ENCODE measurements at regions not wholly inside any gene's neighbourhood (a gene's known extent, or its start where the extent isn't known, plus 50 kb on each side); places are given as distances from the start of the nearest gene placed in this dataset.

DNA sequence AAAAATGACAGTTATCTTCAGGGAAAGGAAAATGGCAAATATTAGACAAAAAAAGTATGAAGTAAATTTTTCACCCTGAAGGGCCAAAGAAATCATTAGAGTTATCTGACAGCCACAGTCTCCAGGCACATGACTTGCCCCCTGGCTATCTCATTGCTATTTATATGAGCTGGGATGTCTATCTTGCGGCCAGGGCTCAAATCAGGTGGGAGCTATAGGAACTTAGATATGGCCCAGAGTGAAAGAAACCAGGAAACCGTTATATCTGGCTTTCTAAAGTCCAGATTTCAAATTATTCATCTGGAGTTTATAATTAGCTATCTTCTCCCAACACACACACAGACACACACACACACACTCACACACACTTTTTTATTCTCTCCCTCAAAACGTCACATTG is 135.3 kb upstream of the EEF1E1 start:
- TF ChIP-seq, protein P1, sequence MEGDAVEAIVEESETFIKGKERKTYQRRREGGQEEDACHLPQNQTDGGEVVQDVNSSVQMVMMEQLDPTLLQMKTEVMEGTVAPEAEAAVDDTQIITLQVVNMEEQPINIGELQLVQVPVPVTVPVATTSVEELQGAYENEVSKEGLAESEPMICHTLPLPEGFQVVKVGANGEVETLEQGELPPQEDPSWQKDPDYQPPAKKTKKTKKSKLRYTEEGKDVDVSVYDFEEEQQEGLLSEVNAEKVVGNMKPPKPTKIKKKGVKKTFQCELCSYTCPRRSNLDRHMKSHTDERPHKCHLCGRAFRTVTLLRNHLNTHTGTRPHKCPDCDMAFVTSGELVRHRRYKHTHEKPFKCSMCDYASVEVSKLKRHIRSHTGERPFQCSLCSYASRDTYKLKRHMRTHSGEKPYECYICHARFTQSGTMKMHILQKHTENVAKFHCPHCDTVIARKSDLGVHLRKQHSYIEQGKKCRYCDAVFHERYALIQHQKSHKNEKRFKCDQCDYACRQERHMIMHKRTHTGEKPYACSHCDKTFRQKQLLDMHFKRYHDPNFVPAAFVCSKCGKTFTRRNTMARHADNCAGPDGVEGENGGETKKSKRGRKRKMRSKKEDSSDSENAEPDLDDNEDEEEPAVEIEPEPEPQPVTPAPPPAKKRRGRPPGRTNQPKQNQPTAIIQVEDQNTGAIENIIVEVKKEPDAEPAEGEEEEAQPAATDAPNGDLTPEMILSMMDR (conservative IDR thresholded peaks at IDR 0.05 in 1 of 2, IDR thresholded peaks at IDR 0.05 in 1 of 2; ENCODE audit: extremely low read depth in 1 of 2, insufficient read depth in 1 of 2, low read depth in 1 of 2, low read length in 2 of 2) = no peak
- no peak for TF ChIP-seq EZH2 (IDR thresholded peaks at IDR 0.05; ENCODE audit: borderline replicate concordance, low read length)
